H1 (cell line): ENCODE measurements at regions not wholly inside any gene's neighbourhood (a gene's known extent, or its start where the extent isn't known, plus 50 kb on each side); places are given as distances from the start of the nearest gene placed in this dataset.

Experiments used
- CTCF ChIA-PET: fragments of 300-600 bp; sonication (Branson Sonifier 250); formaldehyde crosslinking; loops from one replicate; lab custom pipeline; 2021; ENCODE audit not compliant: partially characterized antibody; lab: Charles Lee
- POLR2A ChIA-PET: fragments of 300-600 bp; sonication (Branson Sonifier 250); formaldehyde crosslinking; loops from one replicate; lab custom pipeline; 2021; ENCODE audit warnings: inconsistent platforms; ENCODE audit not compliant: partially characterized antibody; lab: Charles Lee
- DNase-seq, 2 experiments: peaks; one replicate each; pipeline versions ENCODE4 v3.0.0 to v3.0.0-alpha.2; 2010 to 2022; ENCODE audit warnings: low spot score in 2 of 2, low read depth in 1 of 2, mixed read lengths in 1 of 2
- FAIRE-seq: peaks from 2 replicates; lab custom pipeline; 2011; peaks lifted over from hg19 to GRCh38; lab: Jason Lieb, UNC
- H2AFZ ChIP-seq: 2 replicates; pipeline ENCODE4 v1.8.1; 2012; ENCODE audit warnings: low read length, inconsistent platforms
- H2AK5ac ChIP-seq: 2 replicates; pipeline ENCODE4 v1.6.1; 2013; ENCODE audit warnings: low read depth, low read length
- H2BK120ac ChIP-seq: replicated peaks from 2 replicates; pipeline ENCODE3; 2013; ENCODE audit warnings: low read depth, low read length, inconsistent platforms
- H2BK12ac ChIP-seq: 2 replicates; pipeline ENCODE4 v1.6.1; 2013; ENCODE audit warnings: low read depth, low read length
- H2BK15ac ChIP-seq: 2 replicates; pipeline ENCODE4 v1.6.1; 2013; ENCODE audit warnings: low read length
- H2BK20ac ChIP-seq: 2 replicates; pipeline ENCODE4 v1.6.1; 2013; ENCODE audit warnings: low read length
- H2BK5ac ChIP-seq: 2 replicates; pipeline ENCODE4 v1.6.1; 2013; ENCODE audit warnings: low read depth, low read length
- H3K14ac ChIP-seq: 2 replicates; pipeline ENCODE4 v1.6.1; 2013; ENCODE audit warnings: inconsistent platforms; ENCODE audit not compliant: insufficient read length
- H3K18ac ChIP-seq: 2 replicates; pipeline ENCODE4 v1.6.1; 2013; ENCODE audit warnings: low read length; ENCODE audit errors: extremely low read depth
- H3K23ac ChIP-seq: 2 replicates; pipeline ENCODE4 v1.6.1; 2013; ENCODE audit warnings: inconsistent platforms; ENCODE audit not compliant: insufficient read length
- H3K23me2 ChIP-seq: 2 replicates; pipeline ENCODE4 v1.6.1; 2013; ENCODE audit warnings: low read depth, low read length
- H3K27ac ChIP-seq: 2 replicates; pipeline ENCODE4 v1.6.1; 2011; ENCODE audit warnings: low read depth, low read length, inconsistent platforms
- H3K27me3 ChIP-seq, 4 experiments: replicated peaks in 1 of 4; 1 replicate in 1 of 4; 2 replicates in 3 of 4; pipeline versions ENCODE4 v1.6.1 to v1.8.1; 2011 to 2013; ENCODE audit warnings: low read length in 3 of 4, mild to moderate bottlenecking in 3 of 4, inconsistent platforms in 2 of 4, mixed read lengths in 2 of 4, moderate library complexity in 1 of 4; ENCODE audit not compliant: control insufficient read depth in 3 of 4, insufficient read depth in 3 of 4; ENCODE audit errors: extremely low read depth in 1 of 4
- H3K36me3 ChIP-seq, 4 experiments: 2 replicates each; pipeline versions ENCODE4 v1.6.1 to v1.8.1; 2011 to 2013; ENCODE audit warnings: mild to moderate bottlenecking in 4 of 4, low read length in 3 of 4, moderate library complexity in 2 of 4, control low read depth in 1 of 4, inconsistent platforms in 1 of 4; ENCODE audit not compliant: insufficient read depth in 4 of 4, control insufficient read depth in 2 of 4
- H3K4ac ChIP-seq: replicated peaks from 2 replicates; pipeline ENCODE3; 2013; ENCODE audit warnings: low read length, low read depth, mixed read lengths, inconsistent platforms; ENCODE audit not compliant: insufficient read length
- H3K4me1 ChIP-seq, 4 experiments: replicated peaks in 1 of 4; 1 replicate in 1 of 4; 2 replicates in 3 of 4; pipeline versions ENCODE4 v1.6.1 to v1.8.1; 2011 to 2013; ENCODE audit warnings: low read length in 3 of 4, inconsistent platforms in 2 of 4, mixed read lengths in 1 of 4; ENCODE audit not compliant: insufficient read depth in 4 of 4, control insufficient read depth in 3 of 4
- H3K4me2 ChIP-seq, 2 experiments: 2 replicates each; pipeline versions ENCODE4 v1.6.1 to v1.8.1; 2011 to 2013; ENCODE audit warnings: low read depth in 2 of 2, low read length in 2 of 2, control low read depth in 1 of 2, inconsistent platforms in 1 of 2, mild to moderate bottlenecking in 1 of 2; ENCODE audit not compliant: insufficient read depth in 1 of 2
- H3K4me3 ChIP-seq, 4 experiments: fragments of 200-600, 300-600 bp in 1 of 4; sonication (generic), shearing (Covaris generic), sonication (Bioruptor Twin) in 1 of 4; 2 replicates each; pipeline versions ENCODE4 v1.5.1 to v1.8.1; 2011 to 2016; ENCODE audit warnings: low read length in 4 of 4, low read depth in 3 of 4, control low read depth in 2 of 4, inconsistent platforms in 2 of 4, mild to moderate bottlenecking in 2 of 4, mixed read lengths in 1 of 4, moderate library complexity in 1 of 4; ENCODE audit not compliant: insufficient read depth in 2 of 4; ENCODE audit errors: extremely low read depth in 1 of 4
- H3K56ac ChIP-seq: replicated peaks from 2 replicates; pipeline ENCODE3; 2013; ENCODE audit warnings: low read depth, mild to moderate bottlenecking, mixed read lengths, low read length, inconsistent platforms; ENCODE audit not compliant: insufficient read length
- H3K79me1 ChIP-seq: 2 replicates; pipeline ENCODE4 v1.6.1; 2013; ENCODE audit warnings: low read depth, low read length, control low read depth
- H3K79me2 ChIP-seq, 2 experiments: 2 replicates each; pipeline versions ENCODE4 v1.6.1 to v1.8.1; 2012 to 2013; ENCODE audit warnings: low read length in 2 of 2, mild to moderate bottlenecking in 2 of 2, inconsistent platforms in 1 of 2; ENCODE audit not compliant: insufficient read depth in 2 of 2, control insufficient read depth in 1 of 2
- H3K9ac ChIP-seq, 4 experiments: replicated peaks in 1 of 4; 1 replicate in 1 of 4; 2 replicates in 3 of 4; pipeline versions ENCODE4 v1.6.1 to v1.8.1; 2011 to 2013; ENCODE audit warnings: low read depth in 3 of 4, low read length in 3 of 4, control low read depth in 2 of 4, mild to moderate bottlenecking in 2 of 4, moderate library complexity in 2 of 4, inconsistent platforms in 1 of 4; ENCODE audit errors: extremely low read depth in 1 of 4
- H3K9me3 ChIP-seq, 2 experiments: 2 replicates each; pipeline versions ENCODE4 v1.6.1 to v1.8.1; 2012 to 2013; ENCODE audit warnings: mild to moderate bottlenecking in 2 of 2, moderate library complexity in 2 of 2, control low read depth in 1 of 2, inconsistent platforms in 1 of 2, low read depth in 1 of 2, low read length in 1 of 2, mixed read lengths in 1 of 2; ENCODE audit not compliant: insufficient read depth in 2 of 2
- H4K20me1 ChIP-seq, 2 experiments: replicated peaks in 1 of 2; 2 replicates each; pipeline versions ENCODE3 to v1.8.1; 2011 to 2013; ENCODE audit warnings: inconsistent platforms in 2 of 2, low read length in 2 of 2, mild to moderate bottlenecking in 1 of 2; ENCODE audit not compliant: insufficient read depth in 2 of 2, control insufficient read depth in 1 of 2
- H4K5ac ChIP-seq: 2 replicates; pipeline ENCODE4 v1.6.1; 2013; ENCODE audit warnings: low read length, low read depth, mixed read lengths, inconsistent platforms; ENCODE audit not compliant: insufficient read length
- H4K8ac ChIP-seq: 2 replicates; pipeline ENCODE4 v1.8.0; 2013; ENCODE audit warnings: mild to moderate bottlenecking, moderate library complexity, low read length, inconsistent platforms; ENCODE audit not compliant: insufficient read depth; ENCODE audit errors: extremely low read depth
- H4K91ac ChIP-seq: replicated peaks from 2 replicates; pipeline ENCODE3; 2013; ENCODE audit warnings: low read length, mixed read lengths, inconsistent platforms; ENCODE audit not compliant: insufficient read length
- KDM1A ChIP-seq: fragments of 200-600, 300-600 bp; sonication (generic); IDR thresholded peaks from 2 replicates; pipeline ENCODE4 v1.7.1; 2016; ENCODE audit warnings: mild to moderate bottlenecking, low read length, borderline replicate concordance
- RAD21 ChIP-seq, 2 experiments: IDR thresholded peaks in 1 of 2; conservative IDR thresholded peaks in 1 of 2; 2 replicates each; pipeline ENCODE4 v1.6.1; 2011; ENCODE audit warnings: low read depth in 2 of 2, low read length in 2 of 2, improper control_type of control experiment in 1 of 2, inconsistent platforms in 1 of 2, mild to moderate bottlenecking in 1 of 2, moderate library complexity in 1 of 2
- YY1 ChIP-seq: IDR thresholded peaks from 2 replicates; pipeline ENCODE4 v1.6.1; 2011; ENCODE audit warnings: low read depth, mild to moderate bottlenecking, low read length
- ZNF274 ChIP-seq: IDR thresholded peaks from 2 replicates; pipeline ENCODE4 v1.7.0; 2012; ENCODE audit warnings: low read length, borderline replicate concordance; ENCODE audit errors: extremely low read depth
- WGBS, 2 experiments: shearing (Covaris generic) in 1 of 2; methylation state at CpG; one replicate each; pipeline versions ENCODE4 v1.1.6 to v1.1.7; 2013 to 2015; ENCODE audit warnings: low lambda C conversion rate in 2 of 2, mixed read lengths in 2 of 2, inconsistent platforms in 1 of 2, low coverage in 1 of 2, missing lambda C conversion rate in 1 of 2; ENCODE audit not compliant: insufficient replicate concordance in 2 of 2, insufficient coverage in 1 of 2, insufficient read length in 1 of 2; ENCODE audit errors: extremely low coverage in 1 of 2, missing lambda C conversion rate in 1 of 2; 5-methylcytosine and 5-hydroxymethylcytosine counted together
- TF ChIP-seq, protein P1 (sequence below): IDR thresholded peaks from 2 replicates; pipeline ENCODE4 v1.6.1; 2011; ENCODE audit warnings: low read depth, mild to moderate bottlenecking, low read length; ENCODE audit not compliant: insufficient read depth

DNA sequence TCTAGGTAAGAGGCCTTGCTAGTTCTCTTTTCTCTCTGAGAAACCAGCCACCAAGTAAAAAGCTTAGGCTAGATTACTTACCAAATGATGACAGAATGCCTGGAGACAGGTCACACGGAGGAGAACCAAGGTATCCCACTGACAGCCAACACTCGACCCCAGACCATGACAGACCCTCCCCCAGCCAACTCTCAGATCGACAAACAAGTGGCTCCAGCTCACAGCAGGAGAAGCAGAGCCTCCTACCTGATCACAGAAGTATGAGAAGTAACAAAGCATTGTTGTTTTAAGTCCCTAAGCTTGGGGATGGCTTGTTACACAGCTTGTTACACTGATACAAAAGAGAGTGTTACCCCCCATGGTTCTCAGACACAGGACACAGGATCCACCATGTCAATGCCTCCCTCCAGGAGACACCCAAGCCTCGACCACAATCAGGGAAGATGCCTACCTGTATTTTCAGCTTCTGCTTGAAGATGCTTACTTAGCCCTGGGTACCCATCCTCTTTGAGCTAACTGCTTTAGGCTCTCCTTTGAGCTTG is 423.8 kb upstream of the JARID2 start:
- TF ChIP-seq RAD21 (IDR thresholded peaks at IDR 0.05 in 1 of 2, conservative IDR thresholded peaks at IDR 0.05 in 1 of 2; ENCODE audit: low read depth in 2 of 2, low read length in 2 of 2) (0 out of 4 replicates have a peak, but pooled peaks of 1 of the 2 experiments have one; percentile 4), YY1 (no peak), KDM1A (peak; percentile 81; the same call in 1 of the 2 replicates), ZNF274 (no peak)
- TF ChIP-seq, protein P1, sequence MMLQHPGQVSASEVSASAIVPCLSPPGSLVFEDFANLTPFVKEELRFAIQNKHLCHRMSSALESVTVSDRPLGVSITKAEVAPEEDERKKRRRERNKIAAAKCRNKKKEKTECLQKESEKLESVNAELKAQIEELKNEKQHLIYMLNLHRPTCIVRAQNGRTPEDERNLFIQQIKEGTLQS, result no peak
- peak overlapping the region; percentile 50 for H2BK120ac ChIP-seq
- H3K14ac ChIP-seq, result no peak overlapping the region
- no peak overlapping the region for H2BK15ac ChIP-seq
- no peak overlapping the region for H3K56ac ChIP-seq
- no peak for DNase-seq
- no peak overlapping the region for H3K4me3 ChIP-seq
- no peaks in the 10 kb centered on the region for H3K79me2 ChIP-seq
- no peaks in the 10 kb centered on the region for H3K23me2 ChIP-seq
- H3K9ac ChIP-seq, result no peak overlapping the region
- H3K23ac ChIP-seq, result no peak overlapping the region
- ChIA-PET CTCF (no interaction called here), POLR2A (interaction anchor here (1.3 kb wide), 1 partner anchor 38 kb away, joined by 5 read pairs; no protein-coding TSS in a partner anchor)
- H4K8ac ChIP-seq, result no peak overlapping the region
- H2BK12ac ChIP-seq, result 0 out of 2 replicates have a peak overlapping the region, but pooled peaks have one; percentile 17
- no peak overlapping the region for H2AFZ ChIP-seq
- FAIRE-seq, result no peak
- no peak overlapping the region for H3K4ac ChIP-seq
- H2BK20ac ChIP-seq, result 0 out of 2 replicates have a peak overlapping the region, but pooled peaks have one; percentile 24
- H4K20me1 ChIP-seq, result no peaks in the 10 kb centered on the region
- H3K4me1 ChIP-seq, result peaks cover 5 to 23% (median 14%) of the 10 kb centered on the region in 4 experiments
- no peak overlapping the region for H3K4me2 ChIP-seq
- peak overlapping the region; percentile 5 for H4K91ac ChIP-seq
- no peaks in the 10 kb centered on the region for H3K9me3 ChIP-seq
- H3K79me1 ChIP-seq, result peaks cover 2% of the 10 kb centered on the region
- no peak overlapping the region for H3K27ac ChIP-seq
- no peak overlapping the region for H4K5ac ChIP-seq
- WGBS, 2 experiments, result 67% methylated on average over 4 of the region's 4 CpGs; no CpG with 5 or more reads in 1 of the 2 experiments
- peak overlapping the region; percentile 16; the same call in 1 of the 2 replicates for H2BK5ac ChIP-seq
- H3K27me3 ChIP-seq, result no peaks in the 10 kb centered on the region
- peak overlapping the region; percentile 20; the same call in 1 of the 2 replicates for H2AK5ac ChIP-seq
- no peaks in the 10 kb centered on the region for H3K36me3 ChIP-seq
- no peak overlapping the region for H3K18ac ChIP-seq
